ENCODE measurements at regions not wholly inside any gene's neighbourhood (a gene's known extent, or its start where the extent isn't known, plus 50 kb on each side); places are given as distances from the start of the nearest gene placed in this dataset.

DNA sequence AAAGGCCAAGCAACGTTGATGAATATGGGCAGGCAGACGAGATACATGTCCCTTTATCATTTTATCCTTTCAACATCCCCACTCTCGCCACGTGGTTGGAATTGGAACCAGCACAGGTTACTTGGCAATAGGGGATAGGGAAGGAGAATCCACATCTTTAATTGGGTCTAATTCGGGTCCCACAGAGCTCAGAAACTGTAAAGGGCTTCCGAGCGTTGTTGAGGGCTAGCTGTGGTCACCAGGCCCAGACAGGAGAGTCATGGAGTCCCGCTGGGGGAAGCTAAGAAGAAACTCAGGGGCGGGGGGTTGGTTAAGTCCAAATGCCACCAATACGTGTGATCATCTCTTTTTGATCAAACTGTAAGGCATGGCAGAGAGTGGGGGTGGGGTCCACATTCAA, 271.3 kb upstream of the ZFHX3 start:
- BruUV-seq (replicated peaks), result no TSS peak
- no peak for TF ChIP-seq ZNF430 (CRISPR knock-in tag; IDR thresholded peaks at IDR 0.05)
- CTCF ChIA-PET (ENCODE audit: low intra/inter-chr PET ratio, low total read pairs), result no interaction called here
- WGBS (ENCODE audit: low lambda C conversion rate), result 7% methylated on average over 10 of the region's 10 CpGs
- H4K20me1 ChIP-seq (ENCODE audit: insufficient read depth, low read length), result no peaks in the 10 kb centered on the region
- in situ Hi-C loops (cut with HindIII; ENCODE audit: extremely low pct_ligation_motif_present, low pct_unique_long_range_greater_than_20kb) (no loop called here), intact Hi-C loops (cut with micrococcal nuclease; ENCODE audit: unreplicated experiment) (no loop called here)
- peaks cover 0 to 38% of the 10 kb centered on the region in 2 experiments; a peak in 3 of 5 replicates for H3K27me3 ChIP-seq (ENCODE audit: control insufficient read depth in 1 of 2, insufficient read depth in 2 of 2, low read length in 2 of 2)
- no peaks in the 10 kb centered on the region for H3K79me2 ChIP-seq (ENCODE audit: insufficient read depth, low read length)
- no peak overlapping the region for H2AFZ ChIP-seq (ENCODE audit: low read length)
- ATAC-seq (no peak), FAIRE-seq (no peak), DNase-seq (ENCODE audit: low spot score) (no peak)
- H3K9me3 ChIP-seq (ENCODE audit: low read length), result no peaks in the 10 kb centered on the region
- POLR2A ChIA-PET, result no interaction called here
- H3K4me3 ChIP-seq (replicated peaks in 1 of 3; ENCODE audit: insufficient read depth in 1 of 3, low read depth in 2 of 3, low read length in 3 of 3), result no peak overlapping the region
- no peak overlapping the region for H3K27ac ChIP-seq (ENCODE audit: extremely low read length, insufficient read depth, low read length)
- H3K4me1 ChIP-seq (ENCODE audit: insufficient read depth, low read length), result no peaks in the 10 kb centered on the region
- H3K36me3 ChIP-seq (replicated peaks in 1 of 2; ENCODE audit: control insufficient read depth in 1 of 2, insufficient read depth in 2 of 2, low read length in 2 of 2), result no peaks in the 10 kb centered on the region
- no peak overlapping the region for H3K4me2 ChIP-seq (ENCODE audit: low read depth, low read length)
- H3K9ac ChIP-seq (ENCODE audit: insufficient read depth, low read depth, low read length), result no peak overlapping the region

DNA sequence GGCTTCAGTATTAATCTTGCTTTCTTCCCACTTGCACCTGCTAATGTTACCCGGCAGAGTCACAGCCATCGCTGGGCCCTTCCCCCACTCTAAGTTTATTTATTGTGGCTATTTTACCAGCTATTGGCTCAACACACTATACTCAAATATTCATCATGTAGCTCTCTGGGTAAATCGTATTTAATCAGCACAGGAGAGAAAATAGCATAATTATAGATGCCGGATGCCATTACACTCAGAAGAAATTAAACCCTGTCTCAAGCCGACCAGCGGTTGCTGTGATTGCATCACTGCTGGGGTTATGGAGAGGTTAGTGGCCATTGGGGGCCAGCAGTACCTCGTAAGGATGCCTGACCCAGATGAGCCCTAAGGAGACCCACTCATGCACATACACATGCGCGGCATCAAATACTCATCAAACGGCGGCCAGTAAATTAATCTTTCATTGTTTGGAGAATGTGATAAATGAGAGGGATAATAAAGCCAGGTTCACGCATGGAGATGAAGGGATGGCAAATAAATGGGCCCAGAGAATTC, 269.5 kb upstream of the ZFHX3 start:
- ATAC-seq (no peak), FAIRE-seq (no peak), DNase-seq (ENCODE audit: low spot score) (no peak)
- Histone ChIP-seq H3K9ac (ENCODE audit: insufficient read depth, low read depth, low read length) (no peak overlapping the region), H3K27ac (ENCODE audit: extremely low read length, insufficient read depth, low read length) (no peak overlapping the region), H3K79me2 (ENCODE audit: insufficient read depth, low read length) (no peaks in the 10 kb centered on the region), H4K20me1 (ENCODE audit: insufficient read depth, low read length) (no peaks in the 10 kb centered on the region), H3K36me3 (replicated peaks in 1 of 2; ENCODE audit: control insufficient read depth in 1 of 2, insufficient read depth in 2 of 2, low read length in 2 of 2) (no peaks in the 10 kb centered on the region), H3K4me2 (ENCODE audit: low read depth, low read length) (no peak overlapping the region), H3K27me3 (ENCODE audit: control insufficient read depth in 1 of 2, insufficient read depth in 2 of 2, low read length in 2 of 2) (peaks cover 0 to 33% of the 10 kb centered on the region in 2 experiments; a peak in 3 of 5 replicates), H3K4me1 (ENCODE audit: insufficient read depth, low read length) (no peaks in the 10 kb centered on the region), H3K4me3 (replicated peaks in 1 of 3; ENCODE audit: insufficient read depth in 1 of 3, low read depth in 2 of 3, low read length in 3 of 3) (no peak overlapping the region), H3K9me3 (ENCODE audit: low read length) (no peaks in the 10 kb centered on the region), H2AFZ (ENCODE audit: low read length) (no peak overlapping the region)
- intact Hi-C loops (cut with micrococcal nuclease; ENCODE audit: unreplicated experiment) (no loop called here), in situ Hi-C loops (cut with HindIII; ENCODE audit: extremely low pct_ligation_motif_present, low pct_unique_long_range_greater_than_20kb) (no loop called here)
- WGBS (ENCODE audit: low lambda C conversion rate), result 46% methylated on average over 12 of the region's 12 CpGs
- peak; percentile 54; the same call in 1 of the 2 replicates for TF ChIP-seq CEBPB (IDR thresholded peaks at IDR 0.05; ENCODE audit: borderline replicate concordance, low read depth, low read length)
- no peak for TF ChIP-seq ZNF737 (CRISPR knock-in tag; IDR thresholded peaks at IDR 0.05; ENCODE audit: borderline replicate concordance)
- ChIA-PET POLR2A (no interaction called here), CTCF (ENCODE audit: low intra/inter-chr PET ratio, low total read pairs) (no interaction called here)
- BruUV-seq (replicated peaks), result no TSS peak

Data from HepG2 (cell line).